Stimulated activated CD8-positive, alpha-beta memory T cell treated with anti-CD3 and anti-CD28 coated beads, Interleukin-4, amount 100 ng/mL, for 1 hour (primary cell): ENCODE measurements at regions not wholly inside any gene's neighbourhood (a gene's known extent, or its start where the extent isn't known, plus 50 kb on each side); places are given as distances from the start of the nearest gene placed in this dataset.

Experiments used
- DNase-seq, 2 donors: peaks; one replicate each; pipeline ENCODE4 v3.0.0-alpha.2; 2020; ENCODE audit warnings: low read depth in 2 of 2, low spot score in 1 of 2

DNA sequence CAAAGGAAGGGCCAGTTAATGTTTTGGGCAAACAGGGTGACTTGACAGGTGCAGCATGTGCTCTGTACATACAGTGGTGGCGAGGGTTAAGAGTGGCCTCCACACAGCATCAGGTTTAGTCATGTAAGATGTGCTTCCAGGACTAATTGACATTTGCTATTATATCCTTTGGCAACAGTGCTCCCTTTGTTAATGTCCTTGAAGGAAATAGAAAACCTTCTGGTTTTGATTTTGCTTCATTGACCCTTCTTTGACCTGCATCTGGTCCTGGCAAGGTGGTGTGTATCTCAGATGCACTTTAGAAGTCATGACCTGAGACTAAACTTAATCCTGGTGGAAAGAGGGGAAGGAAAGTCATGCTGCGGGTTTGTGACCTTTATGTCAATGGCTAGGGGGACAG lies 440.0 kb downstream of the ENC1 start:
- no peak for DNase-seq

DNA sequence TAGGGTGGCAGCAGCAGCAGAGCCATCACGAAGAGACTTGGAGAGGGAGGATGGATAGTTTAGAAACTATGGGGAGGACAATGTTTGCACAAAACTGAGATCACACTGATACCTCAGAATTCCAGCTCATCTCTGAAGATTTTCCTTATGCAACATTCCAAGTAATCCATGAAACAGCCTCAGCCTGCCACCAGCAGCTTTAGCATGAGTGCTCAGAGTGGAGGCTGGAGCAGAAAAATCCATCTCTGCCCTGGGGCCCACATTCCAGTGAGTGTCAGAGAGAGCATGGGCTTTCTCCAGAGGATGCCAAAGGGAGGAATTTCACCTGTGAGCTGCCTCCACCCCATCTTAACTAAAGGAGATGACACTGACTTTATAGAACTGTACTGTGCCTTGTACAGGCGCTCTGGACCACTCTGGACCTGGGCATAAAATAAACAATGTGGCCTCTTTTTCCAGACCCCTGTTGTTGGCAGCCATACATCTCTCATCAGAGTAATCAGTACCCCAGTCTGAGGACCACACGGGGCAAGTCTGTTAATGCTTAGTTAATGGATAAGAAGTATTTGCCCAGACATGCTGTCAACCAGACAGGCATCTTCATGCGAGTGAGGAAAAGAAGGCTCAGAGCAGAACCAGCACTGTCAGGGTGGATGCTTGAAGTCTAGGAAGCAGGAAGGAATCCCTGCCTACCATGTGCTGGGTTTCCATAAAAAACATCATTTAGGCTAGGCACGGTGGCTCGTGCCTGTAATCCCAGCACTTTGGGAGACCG lies 440.9 kb downstream of the ENC1 start:
- DNase-seq, result no peak

DNA sequence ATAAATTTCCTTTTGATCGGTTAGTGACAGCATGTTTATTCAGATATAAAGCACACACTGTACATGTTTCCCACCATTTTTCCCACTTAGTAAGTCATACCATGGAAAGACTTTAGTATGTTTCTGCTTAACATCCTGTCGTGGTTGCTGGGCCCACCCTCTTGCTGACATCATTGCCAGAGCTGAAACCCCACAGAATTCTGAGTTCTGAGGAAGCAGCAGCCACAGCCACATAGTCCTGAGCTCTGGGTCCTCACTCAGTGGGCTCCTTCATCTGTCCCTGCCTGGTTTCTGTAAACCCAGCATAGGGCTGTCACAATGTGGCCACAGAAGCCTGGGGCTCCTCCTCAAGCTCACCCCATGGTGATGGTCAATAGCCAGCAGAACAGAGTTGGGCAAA lies 441.5 kb downstream of the ENC1 start:
- no peak for DNase-seq

DNA sequence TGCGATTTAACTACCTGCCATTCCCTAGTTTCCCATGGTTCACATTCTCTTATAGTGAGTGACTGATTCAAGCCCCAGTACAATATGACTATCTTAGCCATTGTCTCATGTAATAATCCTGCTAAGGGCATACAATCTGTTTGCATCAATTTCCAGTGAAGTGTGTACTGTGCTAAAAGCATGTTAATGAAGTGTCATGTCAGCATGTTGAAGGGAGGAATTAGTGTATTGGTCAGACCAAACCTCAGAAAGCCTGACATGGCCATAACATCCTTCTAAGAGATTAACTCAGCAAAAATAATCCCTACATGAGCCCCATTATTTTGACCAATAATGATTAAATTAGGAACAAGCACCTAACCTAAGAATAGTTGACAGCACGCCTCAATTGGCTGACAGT lies 442.4 kb downstream of the ENC1 start:
- DNase-seq, result no peak

DNA sequence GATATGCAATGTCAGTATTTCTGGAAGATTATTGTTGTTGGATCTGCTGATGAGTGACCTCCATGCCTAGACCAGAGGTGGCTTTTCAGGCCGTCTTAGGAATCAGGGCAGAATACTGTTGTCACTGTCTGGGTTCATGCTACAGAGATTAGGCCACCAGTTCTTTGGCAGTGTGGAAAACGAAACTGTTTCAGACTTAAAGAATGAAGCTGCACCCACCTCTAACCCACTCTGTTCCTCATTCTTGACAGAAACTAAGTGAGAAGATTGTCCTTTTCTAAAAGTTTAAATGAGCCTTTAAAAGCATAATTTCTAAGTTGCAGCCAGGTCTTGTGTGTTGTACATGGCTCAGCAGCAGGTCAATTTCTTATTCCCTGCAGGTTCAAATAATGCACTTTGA lies 444.3 kb downstream of the ENC1 start:
- no peak for DNase-seq

DNA sequence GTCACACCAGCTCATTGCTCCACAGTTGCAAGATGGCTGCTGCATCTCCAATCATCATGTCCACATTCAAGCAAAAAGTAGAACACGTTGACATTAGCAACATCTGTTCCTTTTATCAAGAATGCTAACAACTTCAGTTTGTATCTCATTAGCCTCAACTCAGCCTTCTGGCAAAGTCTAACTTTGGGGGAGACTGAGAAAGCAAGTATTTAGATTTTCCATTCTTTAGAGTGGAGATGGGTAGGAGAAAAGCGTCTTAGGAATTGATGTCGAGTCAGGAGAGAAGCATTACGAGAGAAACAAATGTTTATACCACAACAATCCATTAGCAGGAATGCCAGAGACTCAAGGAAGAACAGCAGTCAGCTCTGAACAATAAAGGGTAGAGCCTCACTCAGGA lies 446.3 kb downstream of the ENC1 start:
- no peak for DNase-seq

DNA sequence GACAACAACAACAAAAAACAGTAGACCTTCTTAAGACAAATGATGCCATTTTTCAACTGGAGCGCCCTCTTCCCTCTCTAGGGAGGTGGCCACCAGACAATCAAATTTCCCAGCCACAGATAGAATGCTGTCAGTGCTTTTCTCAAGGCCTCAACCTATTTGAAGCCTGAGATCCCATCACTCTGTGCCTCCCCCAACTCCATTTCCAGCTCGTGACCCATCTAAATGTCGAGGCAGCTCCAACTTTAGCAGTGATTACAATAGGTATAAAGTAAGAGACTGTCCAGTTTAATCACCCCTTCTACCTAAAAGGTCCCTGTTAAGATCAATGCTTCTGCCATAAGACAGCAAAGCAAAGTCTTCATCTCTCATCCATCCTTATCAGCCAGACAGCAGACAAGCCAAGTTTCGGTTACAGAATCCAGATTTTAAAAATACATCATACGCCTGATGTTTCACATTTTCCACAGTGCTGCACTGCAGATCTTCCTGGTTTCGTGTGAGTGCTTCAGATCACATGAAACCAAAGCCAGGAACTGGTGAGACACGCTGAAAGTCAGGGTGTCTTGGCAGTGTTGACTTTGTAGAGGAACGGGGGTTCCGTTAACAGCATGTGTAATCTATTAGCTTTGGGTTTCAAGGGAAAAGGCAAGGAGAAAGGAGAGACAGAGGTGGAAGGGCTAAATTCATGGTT lies 447.8 kb downstream of the ENC1 start:
- DNase-seq, result no peak

DNA sequence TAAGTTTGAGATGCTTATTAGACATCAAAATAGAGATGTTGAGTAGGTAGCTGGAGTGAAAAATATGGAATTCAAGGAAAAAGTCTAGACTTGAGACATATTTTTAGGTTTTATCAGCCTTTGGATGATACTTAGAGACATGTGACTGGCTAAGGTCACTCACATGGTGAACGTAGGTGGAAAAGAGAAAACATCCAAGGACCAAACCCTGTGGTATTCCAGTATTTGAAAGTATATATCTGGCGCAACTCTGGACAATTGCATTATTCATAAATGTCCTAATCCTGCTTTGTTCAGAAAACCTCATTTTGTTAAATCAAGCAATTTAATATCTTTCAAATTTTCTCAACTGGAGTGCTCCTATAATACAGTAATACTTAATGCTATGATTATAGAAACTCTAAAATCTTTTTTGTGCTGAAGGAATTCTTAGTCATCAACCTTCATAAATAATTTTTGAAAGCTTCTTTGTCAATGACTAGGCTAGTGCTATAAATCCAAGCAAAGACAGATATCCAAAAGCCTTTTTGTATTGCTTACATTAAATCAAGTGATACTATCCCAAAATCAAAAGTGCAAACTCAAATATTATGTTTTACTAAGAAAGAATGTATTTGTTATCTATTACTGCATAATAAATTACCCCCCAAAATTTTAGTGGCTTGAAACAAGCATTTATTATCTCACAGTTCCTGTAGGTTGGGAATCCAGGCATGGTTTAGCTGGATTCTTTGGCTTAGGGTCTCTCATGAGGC lies 452.0 kb downstream of the ENC1 start:
- no peak for DNase-seq

DNA sequence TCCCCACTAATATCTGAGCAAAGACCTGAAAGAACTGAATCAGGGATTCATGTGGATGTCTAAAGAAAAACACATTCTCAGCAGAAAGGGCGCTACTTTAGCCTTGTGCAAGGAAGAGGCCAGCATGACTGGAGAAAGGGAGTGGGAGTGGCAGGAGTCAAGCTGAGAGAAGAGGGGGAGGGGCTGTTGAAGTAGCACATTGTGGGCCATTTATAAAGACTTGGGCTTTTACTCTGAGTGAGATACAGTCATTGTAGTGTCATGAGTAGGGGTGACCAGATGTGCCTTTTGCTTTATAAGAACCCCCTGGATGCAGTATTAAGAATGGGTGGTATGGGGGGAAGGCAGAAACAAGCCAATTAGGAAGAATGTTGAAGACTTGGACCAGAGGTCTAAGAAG lies 452.8 kb downstream of the ENC1 start:
- DNase-seq, result no peak

DNA sequence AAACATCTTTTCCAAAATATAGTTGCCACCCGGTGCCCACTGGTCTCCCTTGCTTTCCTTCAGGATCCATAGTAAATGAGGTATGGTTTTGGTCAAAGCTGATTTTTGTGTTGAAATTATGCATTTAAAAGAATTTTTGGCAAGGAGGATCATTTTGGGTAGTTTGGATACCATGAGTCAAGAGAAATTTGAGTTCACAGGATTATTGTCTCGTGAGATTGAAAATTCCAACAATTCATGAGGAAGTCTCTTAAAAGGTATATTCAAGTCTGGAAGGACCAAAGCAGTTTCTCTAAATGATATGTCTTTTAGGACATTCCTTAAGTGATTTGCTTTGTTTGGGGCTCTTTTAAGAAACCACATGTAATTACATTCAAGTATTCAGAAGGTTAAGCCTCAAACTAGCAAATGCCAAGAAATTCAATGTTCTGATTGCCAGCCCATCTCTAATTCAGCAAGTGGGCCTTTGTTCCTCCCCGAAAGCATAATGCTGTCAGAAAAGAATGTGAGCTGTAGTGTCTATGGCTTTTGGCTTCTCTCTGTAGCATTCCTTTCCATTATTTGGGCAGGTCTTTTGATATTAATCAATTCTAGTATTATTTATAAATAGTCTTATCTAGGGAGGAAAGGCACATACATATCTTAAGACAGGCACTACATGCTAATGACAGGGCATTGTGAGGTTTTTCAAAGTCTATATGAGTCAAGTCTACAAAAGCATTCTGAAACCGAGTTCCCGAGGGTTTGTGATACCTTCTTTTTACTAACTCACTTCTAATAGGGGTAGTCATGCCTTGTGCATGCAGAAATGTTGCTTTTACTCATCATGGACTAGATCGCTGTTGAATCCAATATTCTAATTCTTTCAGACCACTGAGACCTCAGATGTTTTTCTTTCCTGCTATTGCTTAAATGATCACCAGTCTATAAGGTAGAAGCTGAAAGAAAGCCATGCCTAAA lies 453.9 kb downstream of the ENC1 start:
- no peak for DNase-seq

DNA sequence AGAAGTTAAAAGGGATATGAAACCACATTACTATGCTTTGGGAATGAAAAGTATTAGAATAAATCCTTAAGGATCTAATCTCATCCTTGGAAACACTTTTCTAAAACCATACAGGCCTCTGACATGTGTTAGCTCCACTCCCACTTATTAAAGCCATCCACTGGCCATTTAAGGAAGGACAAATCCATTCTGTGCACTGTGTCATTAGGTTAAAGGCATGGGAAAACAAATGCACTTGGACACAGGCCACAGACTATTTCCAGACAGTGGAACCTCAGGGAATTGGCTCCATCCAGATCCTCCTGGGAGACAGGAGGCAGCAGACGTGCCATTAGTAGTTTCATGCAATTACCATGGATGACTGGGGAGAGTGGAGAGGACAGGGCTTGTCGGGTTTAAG lies 454.9 kb downstream of the ENC1 start:
- no peak for DNase-seq

DNA sequence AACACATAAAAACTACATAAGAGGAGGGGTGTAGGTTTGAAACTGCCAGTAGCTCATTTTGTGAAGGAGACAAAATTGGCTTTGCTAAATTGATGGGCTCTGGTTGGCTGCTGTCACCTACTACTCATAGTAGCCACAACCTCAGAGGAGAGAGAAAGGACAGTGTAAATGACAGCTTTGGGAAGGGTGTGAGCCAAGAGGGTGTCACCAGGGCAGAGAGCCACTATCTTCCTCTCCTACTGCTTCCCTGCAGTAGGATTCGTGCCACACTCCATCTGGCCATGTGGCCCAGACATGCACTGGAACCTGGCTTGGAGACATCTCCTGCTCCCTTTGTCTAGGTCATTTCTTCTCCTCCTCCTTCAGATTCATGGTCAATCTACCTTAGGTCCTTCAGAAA lies 455.9 kb downstream of the ENC1 start:
- no peak for DNase-seq

DNA sequence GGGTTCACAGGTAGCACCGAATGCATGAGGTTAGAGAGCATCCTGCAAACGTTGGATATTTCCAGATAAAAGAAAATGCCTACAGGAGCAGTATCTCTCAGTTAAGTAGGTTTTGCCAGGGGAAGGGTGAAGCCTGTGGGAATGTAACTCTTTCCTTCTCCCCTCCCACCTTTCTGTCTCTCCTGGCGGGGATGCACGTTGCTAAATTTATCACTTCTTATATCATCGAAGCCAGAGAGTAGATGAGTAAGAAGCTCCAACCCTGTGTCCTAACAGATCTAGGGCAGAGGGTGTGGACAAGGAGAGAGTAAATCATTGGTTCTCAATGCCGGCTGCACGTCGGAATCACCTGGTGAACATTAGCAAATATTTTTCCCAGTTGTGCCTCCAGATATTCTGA lies 457.5 kb downstream of the ENC1 start:
- no peak for DNase-seq

DNA sequence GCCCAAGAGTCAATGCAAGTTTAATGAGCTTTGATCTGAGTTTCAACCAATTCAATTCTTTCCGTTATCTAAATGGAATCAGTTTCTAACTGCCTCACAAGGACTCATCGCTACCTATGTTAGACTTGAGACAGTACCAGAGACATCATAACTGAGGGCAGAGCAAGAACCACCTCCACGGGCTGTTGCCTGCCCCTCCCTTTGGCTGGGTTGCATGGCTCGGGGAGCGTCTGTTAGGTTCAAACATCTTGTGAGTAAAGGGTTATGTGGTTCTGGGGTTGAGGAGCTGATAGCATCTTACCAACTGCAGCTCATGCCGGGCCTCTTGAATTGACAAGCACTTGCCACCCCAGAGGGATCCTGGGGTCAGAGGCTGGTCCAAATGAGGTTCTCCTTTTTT lies 457.9 kb downstream of the ENC1 start:
- no peak for DNase-seq

DNA sequence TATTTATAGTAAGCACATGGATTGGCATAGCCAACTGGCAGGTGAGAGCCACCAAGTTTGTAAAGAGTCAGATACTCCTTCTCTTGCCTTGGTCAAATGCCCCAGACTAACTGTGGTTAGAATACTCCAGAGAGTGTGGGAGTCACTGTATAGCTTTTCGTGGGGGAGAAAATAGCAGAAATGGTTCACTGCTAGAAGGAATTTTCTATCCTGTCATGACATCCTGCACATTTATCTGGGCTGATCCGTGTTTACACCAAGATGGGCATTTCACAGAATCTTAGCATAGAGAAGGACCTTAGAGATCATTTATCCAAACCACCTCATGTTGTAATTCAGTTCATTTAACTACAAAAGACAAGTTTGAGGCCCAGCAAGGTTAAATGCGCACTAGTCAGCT lies 460.8 kb downstream of the ENC1 start:
- no peak for DNase-seq

DNA sequence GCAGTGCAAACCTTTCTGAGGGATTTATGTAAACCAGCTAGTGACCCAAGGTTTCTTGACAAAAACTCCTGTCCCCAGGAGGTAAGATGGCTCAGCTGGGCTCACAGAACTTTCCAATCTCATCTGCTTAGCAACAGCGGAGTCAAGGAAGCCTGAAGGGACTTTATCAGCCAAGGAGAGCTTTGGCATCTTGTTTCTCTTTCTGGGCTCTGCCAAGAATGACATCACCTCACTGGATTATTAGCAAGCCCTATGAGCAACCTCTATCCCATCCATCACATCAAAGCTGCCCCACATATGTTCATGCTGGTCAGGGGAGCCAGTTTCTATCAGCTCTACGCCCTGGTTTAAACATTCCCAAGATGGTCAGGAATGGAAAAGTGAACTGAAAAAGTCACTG lies 461.3 kb downstream of the ENC1 start:
- DNase-seq, result no peak

DNA sequence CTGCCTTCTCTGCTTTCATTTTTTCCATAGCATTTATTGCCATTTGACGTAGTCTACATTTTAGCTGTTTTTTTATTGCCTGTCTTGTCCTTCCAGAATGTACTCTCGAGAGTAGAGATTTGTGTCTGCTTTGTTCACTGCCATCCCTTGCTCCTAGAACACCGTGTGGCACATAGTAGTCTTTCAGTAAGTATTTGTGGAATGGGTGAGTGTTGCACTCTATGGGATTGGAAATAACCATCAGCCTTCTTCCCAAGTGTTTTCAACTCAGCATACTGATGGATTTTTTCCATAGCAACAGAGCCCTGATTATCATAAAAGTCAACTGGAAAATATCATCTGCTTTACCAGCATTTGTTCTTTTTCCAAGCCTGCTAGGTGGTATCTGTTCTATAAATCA lies 462.6 kb downstream of the ENC1 start:
- no peak for DNase-seq

DNA sequence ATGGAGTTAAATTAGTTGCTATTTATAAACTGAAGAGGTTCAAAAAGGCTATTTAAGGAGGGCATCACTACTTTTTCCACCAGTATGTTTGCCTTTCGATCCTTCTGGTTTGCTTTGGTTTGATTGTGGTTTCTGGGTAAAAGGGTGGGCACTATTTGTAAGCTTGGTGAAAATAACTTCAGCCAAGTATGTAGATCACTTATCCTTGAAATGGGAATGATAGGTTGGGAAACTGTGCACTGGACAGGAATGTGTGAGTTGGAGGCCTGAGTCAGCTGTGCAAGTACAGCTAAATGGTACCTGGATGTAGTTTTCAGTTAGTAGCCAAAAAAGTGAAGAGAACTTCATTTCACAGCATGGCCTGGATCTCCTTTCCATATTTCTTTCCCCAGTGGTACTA lies 466.2 kb downstream of the ENC1 start:
- no peak for DNase-seq

DNA sequence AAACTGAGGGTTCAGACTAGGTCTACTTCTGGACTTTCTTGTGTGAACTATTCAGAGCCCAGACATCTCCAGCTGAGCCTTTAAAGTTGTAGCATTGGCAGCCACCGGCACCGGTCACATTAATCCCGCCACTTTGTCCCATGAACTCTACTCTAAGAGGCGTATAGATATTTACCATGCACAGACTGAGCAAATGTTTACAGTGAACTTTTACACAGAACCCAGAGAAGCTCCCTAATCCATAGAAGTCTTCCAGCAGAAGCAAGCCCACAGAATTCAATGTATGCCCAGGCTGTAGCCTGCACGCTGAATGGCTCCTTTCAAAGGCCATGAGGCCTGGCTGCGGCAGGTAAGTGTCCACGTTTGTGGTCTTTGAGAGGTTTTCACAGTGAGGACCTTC lies 466.9 kb downstream of the ENC1 start:
- no peak for DNase-seq

DNA sequence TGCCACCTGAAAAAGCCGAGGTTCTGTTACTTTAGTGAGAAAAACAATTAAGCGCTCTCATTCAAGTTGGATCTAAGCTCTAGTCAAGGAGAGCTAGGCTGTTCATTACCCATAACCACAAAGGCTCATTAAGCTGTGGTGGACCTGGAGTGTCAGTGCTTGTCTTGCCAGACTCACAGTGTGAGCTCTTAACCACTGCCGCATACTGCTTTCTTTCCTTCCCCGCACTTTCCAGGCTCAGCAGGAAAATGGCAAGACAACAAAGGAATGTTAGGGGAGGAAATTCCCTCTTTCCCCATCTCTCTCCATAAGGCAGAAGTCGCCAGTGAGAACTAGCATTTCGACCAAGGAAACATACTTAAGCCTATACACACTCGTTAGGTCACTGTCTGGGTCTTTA lies 467.3 kb downstream of the ENC1 start:
- no peak for DNase-seq

DNA sequence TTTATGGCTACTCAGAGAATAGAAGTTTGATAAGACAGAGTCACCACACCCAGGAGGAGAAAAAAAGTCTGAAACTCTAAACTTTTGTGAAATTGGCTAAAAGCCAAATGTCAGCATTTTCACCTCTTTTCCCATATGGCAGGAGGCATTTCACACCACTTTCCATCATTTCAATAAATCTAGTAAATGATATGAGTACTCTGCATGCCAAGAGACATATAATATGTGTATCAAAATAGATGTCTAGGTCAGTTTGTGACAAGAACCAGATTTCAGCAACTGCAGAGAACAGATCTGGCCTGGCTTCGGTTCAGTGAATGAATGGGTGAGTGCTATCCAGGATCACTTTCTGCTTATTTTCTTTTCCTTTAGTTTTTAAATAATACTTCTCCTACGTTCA lies 470.8 kb downstream of the ENC1 start:
- no peak for DNase-seq
